ENCODE measurements at regions not wholly inside any gene's neighbourhood (a gene's known extent, or its start where the extent isn't known, plus 50 kb on each side); places are given as distances from the start of the nearest gene placed in this dataset.

DNA sequence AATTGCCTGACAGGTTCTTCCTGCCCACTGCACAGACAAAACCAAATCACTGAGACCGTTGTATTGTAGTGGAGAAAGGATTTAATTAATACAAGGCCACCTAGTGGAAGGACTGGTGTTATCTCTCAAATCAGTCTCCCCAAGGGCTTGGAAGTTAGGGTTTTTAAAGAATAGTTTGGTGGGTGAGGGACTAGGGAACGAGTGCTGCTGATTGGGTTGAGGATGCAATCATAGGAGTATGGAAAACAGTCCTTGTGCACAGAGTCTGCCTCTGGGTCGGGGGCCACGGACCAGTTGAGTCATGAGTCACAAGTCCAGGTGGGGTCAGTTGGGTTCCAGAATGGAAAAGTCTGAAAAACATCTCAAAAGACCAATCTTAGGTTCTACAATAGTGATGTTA, 89.1 kb downstream of the B3GNT2 start:
- dilution Hi-C loops (cut with HindIII; ENCODE audit: low sequenced_read_pairs, unreplicated experiment) (no loop called here), in situ Hi-C loops (cut with MboI; ENCODE audit: low sequenced_read_pairs) (no loop called here), intact Hi-C loops (cut with micrococcal nuclease) (no loop called here)
- Histone ChIP-seq H2AK9ac (replicated peaks; ENCODE audit: low read depth, low read length, poor library complexity) (no peak overlapping the region), H3K27ac (ENCODE audit: insufficient read depth, low read length) (no peak overlapping the region), H2BK20ac (ENCODE audit: low read depth, low read length) (no peak overlapping the region), H3K9me3 (ENCODE audit: control insufficient read depth, insufficient read depth, low read length) (peaks cover 5% of the 10 kb centered on the region), H3K56ac (ENCODE audit: extremely low read depth, insufficient read depth, low read length) (no peak overlapping the region), H2BK15ac (ENCODE audit: low read depth, low read length) (no peak overlapping the region), H4K91ac (ENCODE audit: insufficient read depth, low read depth, low read length) (no peak overlapping the region), H4K8ac (ENCODE audit: low read depth in 2 of 2, low read length in 2 of 2) (no peak overlapping the region), H2AFZ (replicated peaks; ENCODE audit: low read length, poor library complexity) (no peak overlapping the region), H3K79me1 (ENCODE audit: low read depth in 1 of 2, low read length in 2 of 2) (no peaks in the 10 kb centered on the region), H3K14ac (replicated peaks; ENCODE audit: low read depth, low read length) (no peak overlapping the region), H3K4ac (ENCODE audit: low read depth, low read length) (no peak overlapping the region), H3K4me1 (ENCODE audit: control insufficient read depth, insufficient read depth, low read length) (no peaks in the 10 kb centered on the region), H3K23ac (ENCODE audit: low read depth, low read length) (no peak overlapping the region), H3K9ac (ENCODE audit: low read depth, low read length) (no peak overlapping the region), H2AK5ac (ENCODE audit: low read depth, low read length) (no peak overlapping the region), H3K4me3 (ENCODE audit: insufficient read depth, low read depth, low read length) (no peak overlapping the region), H4K5ac (ENCODE audit: low read depth, low read length) (no peak overlapping the region), H4K20me1 (ENCODE audit: insufficient read depth, low read length) (no peaks in the 10 kb centered on the region), H3K9me1 (ENCODE audit: insufficient read depth, low read length) (no peaks in the 10 kb centered on the region), H2BK120ac (ENCODE audit: low read depth, low read length) (no peak overlapping the region), H3K18ac (ENCODE audit: low read depth, low read length) (no peak overlapping the region), H3K4me2 (ENCODE audit: low read depth, low read length) (no peak overlapping the region), H3K36me3 (ENCODE audit: control insufficient read depth, insufficient read depth, low read length) (no peaks in the 10 kb centered on the region), H3K27me3 (ENCODE audit: control insufficient read depth, insufficient read depth, low read length) (peaks cover 3% of the 10 kb centered on the region; the same call in 1 of the 2 replicates), H2BK5ac (ENCODE audit: low read depth, low read length, poor library complexity, severe bottlenecking) (no peak overlapping the region)
- DNase-seq (no peak), ATAC-seq (ENCODE audit: low read depth) (no peak)
- no TSS peak for BruUV-seq (replicated peaks)
- no peak for TF ChIP-seq RFX5 (IDR thresholded peaks at IDR 0.05; ENCODE audit: low read depth, low read length)
- TF ChIP-seq MAZ (IDR thresholded peaks at IDR 0.05; ENCODE audit: borderline replicate concordance, low read depth, low read length), result no peak
- no peak for TF ChIP-seq RAD21 (IDR thresholded peaks at IDR 0.05; ENCODE audit: low read length)
- TF ChIP-seq RCOR1 (IDR thresholded peaks at IDR 0.05; ENCODE audit: insufficient replicate concordance, low read length), result no peak
- TF ChIP-seq POLR2A (IDR thresholded peaks at IDR 0.05; ENCODE audit: low read depth, low read length), result no peak
- no peak for TF ChIP-seq NFE2L2 (IDR thresholded peaks at IDR 0.05; ENCODE audit: low read depth, low read length)
- TF ChIP-seq, protein P1, sequence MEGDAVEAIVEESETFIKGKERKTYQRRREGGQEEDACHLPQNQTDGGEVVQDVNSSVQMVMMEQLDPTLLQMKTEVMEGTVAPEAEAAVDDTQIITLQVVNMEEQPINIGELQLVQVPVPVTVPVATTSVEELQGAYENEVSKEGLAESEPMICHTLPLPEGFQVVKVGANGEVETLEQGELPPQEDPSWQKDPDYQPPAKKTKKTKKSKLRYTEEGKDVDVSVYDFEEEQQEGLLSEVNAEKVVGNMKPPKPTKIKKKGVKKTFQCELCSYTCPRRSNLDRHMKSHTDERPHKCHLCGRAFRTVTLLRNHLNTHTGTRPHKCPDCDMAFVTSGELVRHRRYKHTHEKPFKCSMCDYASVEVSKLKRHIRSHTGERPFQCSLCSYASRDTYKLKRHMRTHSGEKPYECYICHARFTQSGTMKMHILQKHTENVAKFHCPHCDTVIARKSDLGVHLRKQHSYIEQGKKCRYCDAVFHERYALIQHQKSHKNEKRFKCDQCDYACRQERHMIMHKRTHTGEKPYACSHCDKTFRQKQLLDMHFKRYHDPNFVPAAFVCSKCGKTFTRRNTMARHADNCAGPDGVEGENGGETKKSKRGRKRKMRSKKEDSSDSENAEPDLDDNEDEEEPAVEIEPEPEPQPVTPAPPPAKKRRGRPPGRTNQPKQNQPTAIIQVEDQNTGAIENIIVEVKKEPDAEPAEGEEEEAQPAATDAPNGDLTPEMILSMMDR (conservative IDR thresholded peaks at IDR 0.05; ENCODE audit: low read depth, low read length), result no peak
- TF ChIP-seq, protein P2, sequence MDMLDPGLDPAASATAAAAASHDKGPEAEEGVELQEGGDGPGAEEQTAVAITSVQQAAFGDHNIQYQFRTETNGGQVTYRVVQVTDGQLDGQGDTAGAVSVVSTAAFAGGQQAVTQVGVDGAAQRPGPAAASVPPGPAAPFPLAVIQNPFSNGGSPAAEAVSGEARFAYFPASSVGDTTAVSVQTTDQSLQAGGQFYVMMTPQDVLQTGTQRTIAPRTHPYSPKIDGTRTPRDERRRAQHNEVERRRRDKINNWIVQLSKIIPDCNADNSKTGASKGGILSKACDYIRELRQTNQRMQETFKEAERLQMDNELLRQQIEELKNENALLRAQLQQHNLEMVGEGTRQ (IDR thresholded peaks at IDR 0.05; ENCODE audit: low read depth, low read length), result no peak
- no peak for TF ChIP-seq MXI1 (IDR thresholded peaks at IDR 0.05; ENCODE audit: borderline replicate concordance, low read depth, low read length)
- TF ChIP-seq, protein P3, sequence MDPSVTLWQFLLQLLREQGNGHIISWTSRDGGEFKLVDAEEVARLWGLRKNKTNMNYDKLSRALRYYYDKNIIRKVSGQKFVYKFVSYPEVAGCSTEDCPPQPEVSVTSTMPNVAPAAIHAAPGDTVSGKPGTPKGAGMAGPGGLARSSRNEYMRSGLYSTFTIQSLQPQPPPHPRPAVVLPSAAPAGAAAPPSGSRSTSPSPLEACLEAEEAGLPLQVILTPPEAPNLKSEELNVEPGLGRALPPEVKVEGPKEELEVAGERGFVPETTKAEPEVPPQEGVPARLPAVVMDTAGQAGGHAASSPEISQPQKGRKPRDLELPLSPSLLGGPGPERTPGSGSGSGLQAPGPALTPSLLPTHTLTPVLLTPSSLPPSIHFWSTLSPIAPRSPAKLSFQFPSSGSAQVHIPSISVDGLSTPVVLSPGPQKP (IDR thresholded peaks at IDR 0.05; ENCODE audit: borderline replicate concordance, low read depth, low read length), result no peak
- no peak for TF ChIP-seq CEBPB (IDR thresholded peaks at IDR 0.05; ENCODE audit: low read depth, low read length)
- CTCF ChIA-PET, result no interaction called here
- WGBS, 2 experiments (ENCODE audit: extremely low coverage in 2 of 2, insufficient read length in 1 of 2), result no CpG with 5 or more reads among the region's 4 CpGs
- POLR2A ChIA-PET (ENCODE audit: unreplicated experiment), result no interaction called here

Data from IMR-90 (cell line).